ENCODE measurements at regions not wholly inside any gene's neighbourhood (a gene's known extent, or its start where the extent isn't known, plus 50 kb on each side); places are given as distances from the start of the nearest gene placed in this dataset.
A peak's percentile ranks its signal among the peaks of the same experiment; 100 is the strongest.

GRCh38 chr10:124262971-124263370, 155.8 kb downstream of the OAT start:
- Histone ChIP-seq H3K27me3 (ENCODE audit: insufficient read depth, low read depth, severe bottlenecking) (peaks cover 3% of the 10 kb centered on the region), H3K27ac (no peak overlapping the region), H3K9me3 (ENCODE audit: severe bottlenecking) (no peaks in the 10 kb centered on the region), H3K36me3 (no peaks in the 10 kb centered on the region), H3K4me3 (ENCODE audit: low read depth, low read length) (no peak overlapping the region)
- DNase-seq: no peak
- no peak for TF ChIP-seq CTCF (IDR thresholded peaks at IDR 0.05; ENCODE audit: low read depth, low read length)

GRCh38 chr10:124262234-124262865, 156.4 kb downstream of the OAT start:
- H3K4me3 ChIP-seq (ENCODE audit: low read depth, low read length): no peak overlapping the region
- H3K36me3 ChIP-seq: no peaks in the 10 kb centered on the region
- no peaks in the 10 kb centered on the region for H3K9me3 ChIP-seq (ENCODE audit: severe bottlenecking)
- H3K27me3 ChIP-seq (ENCODE audit: insufficient read depth, low read depth, severe bottlenecking): peaks cover 3% of the 10 kb centered on the region
- H3K27ac ChIP-seq: no peak overlapping the region
- TF ChIP-seq CTCF (IDR thresholded peaks at IDR 0.05; ENCODE audit: low read depth, low read length): no peak
- peak; percentile 21 for DNase-seq

- peaks cover 3% of the 10 kb centered on the region for H3K27me3 ChIP-seq (ENCODE audit: insufficient read depth, low read depth, severe bottlenecking)
- no peak overlapping the region for H3K27ac ChIP-seq
- no peaks in the 10 kb centered on the region for H3K36me3 ChIP-seq
- no peak overlapping the region for H3K4me3 ChIP-seq (ENCODE audit: low read depth, low read length)
- peak; percentile 40 for DNase-seq
- TF ChIP-seq CTCF (IDR thresholded peaks at IDR 0.05; ENCODE audit: low read depth, low read length): peak; percentile 66
- no peaks in the 10 kb centered on the region for H3K9me3 ChIP-seq (ENCODE audit: severe bottlenecking)
Observed at GRCh38 chr10:124259139-124259825, 159.4 kb downstream of the OAT start.

DNA sequence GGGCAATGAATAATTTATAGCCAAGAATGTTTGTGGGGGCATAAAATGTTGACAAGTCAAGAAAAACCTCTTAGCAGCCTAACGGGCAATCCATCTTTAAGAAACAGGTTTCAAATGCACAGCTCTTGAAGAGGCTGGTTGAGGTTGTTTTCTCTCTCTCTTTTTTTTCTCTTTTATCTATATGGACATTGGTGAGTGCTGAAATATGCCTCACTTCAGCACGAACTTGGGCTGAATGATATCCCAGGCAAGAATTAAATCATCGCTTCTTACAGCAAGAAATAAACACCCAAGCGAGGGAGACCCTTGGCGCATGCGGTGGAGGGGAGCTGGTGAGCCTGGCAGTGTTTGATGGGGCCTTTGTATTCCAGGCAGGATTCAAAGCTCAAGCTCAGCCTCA, 160.9 kb downstream of the OAT start:
- TF ChIP-seq CTCF (IDR thresholded peaks at IDR 0.05; ENCODE audit: low read depth, low read length): no peak
- DNase-seq: no peak
- Histone ChIP-seq H3K4me3 (ENCODE audit: low read depth, low read length) (no peak overlapping the region), H3K9me3 (ENCODE audit: severe bottlenecking) (no peaks in the 10 kb centered on the region), H3K36me3 (no peaks in the 10 kb centered on the region), H3K27me3 (ENCODE audit: insufficient read depth, low read depth, severe bottlenecking) (peaks cover 3% of the 10 kb centered on the region), H3K27ac (no peak overlapping the region)

GRCh38 chr10:124256151-124256550, 162.6 kb downstream of the OAT start:
- no peak overlapping the region for H3K4me3 ChIP-seq (ENCODE audit: low read depth, low read length)
- no peaks in the 10 kb centered on the region for H3K27me3 ChIP-seq (ENCODE audit: insufficient read depth, low read depth, severe bottlenecking)
- H3K27ac ChIP-seq: no peak overlapping the region
- no peaks in the 10 kb centered on the region for H3K9me3 ChIP-seq (ENCODE audit: severe bottlenecking)
- DNase-seq: no peak
- no peak for TF ChIP-seq CTCF (IDR thresholded peaks at IDR 0.05; ENCODE audit: low read depth, low read length)
- H3K36me3 ChIP-seq: no peaks in the 10 kb centered on the region
